ENCODE measurements at regions not wholly inside any gene's neighbourhood (a gene's known extent, or its start where the extent isn't known, plus 50 kb on each side); places are given as distances from the start of the nearest gene placed in this dataset.

GRCh38 chr10:109156396-109156795, 766.9 kb downstream of the XPNPEP1 start:
- H4K8ac ChIP-seq (ENCODE audit: low read depth in 2 of 2, low read length in 2 of 2): no peak overlapping the region
- no peak overlapping the region for H4K91ac ChIP-seq (ENCODE audit: insufficient read depth, low read depth, low read length)
- no peak overlapping the region for H2BK120ac ChIP-seq (ENCODE audit: low read depth, low read length)
- H3K79me1 ChIP-seq (ENCODE audit: low read depth in 1 of 2, low read length in 2 of 2): no peaks in the 10 kb centered on the region
- peaks cover 3% of the 10 kb centered on the region; the same call in 1 of the 2 replicates for H3K9me3 ChIP-seq (ENCODE audit: control insufficient read depth, insufficient read depth, low read length)
- no peaks in the 10 kb centered on the region for H4K20me1 ChIP-seq (ENCODE audit: insufficient read depth, low read length)
- CTCF ChIA-PET: no interaction called here
- no peak overlapping the region for H3K27ac ChIP-seq (ENCODE audit: insufficient read depth, low read length)
- TF ChIP-seq MAFK (IDR thresholded peaks at IDR 0.05; ENCODE audit: low read depth, low read length) (no peak), SMC3 (IDR thresholded peaks at IDR 0.05; ENCODE audit: low read depth, low read length) (no peak), CHD1 (IDR thresholded peaks at IDR 0.05; ENCODE audit: low read depth, low read length) (no peak), RAD21 (IDR thresholded peaks at IDR 0.05; ENCODE audit: low read length) (no peak), FOS (IDR thresholded peaks at IDR 0.05; ENCODE audit: low read depth, low read length) (no peak), CEBPB (IDR thresholded peaks at IDR 0.05; ENCODE audit: low read depth, low read length) (no peak)
- no peak overlapping the region for H3K4me2 ChIP-seq (ENCODE audit: low read depth, low read length)
- H2BK15ac ChIP-seq (ENCODE audit: low read depth, low read length): no peak overlapping the region
- H3K9me1 ChIP-seq (ENCODE audit: insufficient read depth, low read length): no peaks in the 10 kb centered on the region
- no peaks in the 10 kb centered on the region for H3K36me3 ChIP-seq (ENCODE audit: control insufficient read depth, insufficient read depth, low read length)
- no peaks in the 10 kb centered on the region; the same call in 1 of the 2 replicates for H3K27me3 ChIP-seq (ENCODE audit: control insufficient read depth, insufficient read depth, low read length)
- DNase-seq (no peak), ATAC-seq (ENCODE audit: low read depth) (no peak)
- dilution Hi-C loops (cut with HindIII; ENCODE audit: low sequenced_read_pairs, unreplicated experiment): no loop called here
- H4K5ac ChIP-seq (ENCODE audit: low read depth, low read length): no peak overlapping the region
- H3K9ac ChIP-seq (ENCODE audit: low read depth, low read length): no peak overlapping the region
- in situ Hi-C loops (cut with MboI; ENCODE audit: low sequenced_read_pairs): no loop called here
- intact Hi-C loops (cut with micrococcal nuclease): no loop called here
- H3K4ac ChIP-seq (ENCODE audit: low read depth, low read length): no peak overlapping the region
- H2AFZ ChIP-seq (replicated peaks; ENCODE audit: low read length, poor library complexity): no peak overlapping the region
- no peak overlapping the region for H2AK9ac ChIP-seq (replicated peaks; ENCODE audit: low read depth, low read length, poor library complexity)
- WGBS, 2 experiments (ENCODE audit: extremely low coverage in 2 of 2, insufficient read length in 1 of 2): no CpG with 5 or more reads among the region's 3 CpGs
- POLR2A ChIA-PET (ENCODE audit: unreplicated experiment): no interaction called here
- H2BK5ac ChIP-seq (ENCODE audit: low read depth, low read length, poor library complexity, severe bottlenecking): no peak overlapping the region
- no peak overlapping the region for H3K56ac ChIP-seq (ENCODE audit: extremely low read depth, insufficient read depth, low read length)
- no TSS peak for BruUV-seq (replicated peaks)
- H3K4me1 ChIP-seq (ENCODE audit: control insufficient read depth, insufficient read depth, low read length): no peaks in the 10 kb centered on the region
- H3K23ac ChIP-seq (ENCODE audit: low read depth, low read length): no peak overlapping the region
- H3K18ac ChIP-seq (ENCODE audit: low read depth, low read length): no peak overlapping the region
- no peak overlapping the region for H2BK20ac ChIP-seq (ENCODE audit: low read depth, low read length)
- H3K14ac ChIP-seq (replicated peaks; ENCODE audit: low read depth, low read length): no peak overlapping the region
- no peak overlapping the region for H3K4me3 ChIP-seq (ENCODE audit: insufficient read depth, low read depth, low read length)
- no peak overlapping the region for H2AK5ac ChIP-seq (ENCODE audit: low read depth, low read length)

Measured in IMR-90 (cell line).